WTC11 (cell line): ENCODE measurements at regions not wholly inside any gene's neighbourhood (a gene's known extent, or its start where the extent isn't known, plus 50 kb on each side); places are given as distances from the start of the nearest gene placed in this dataset.

Experiments used
- CBFB ChIP-seq: sonication (generic); formaldehyde crosslinking; IDR thresholded peaks from 2 replicates; pipeline ENCODE4 v1.8.1; 2022; ENCODE audit warnings: mild to moderate bottlenecking, low read depth, missing genetic modification reagents
- GTF2I ChIP-seq: fragments of 250-450 bp; sonication (Bioruptor Pico); conservative IDR thresholded peaks from 2 replicates; pipeline ENCODE4 v1.4.0; 2021; ENCODE audit warnings: mild to moderate bottlenecking
- TEAD4 ChIP-seq: sonication (generic); formaldehyde crosslinking; IDR thresholded peaks from 2 replicates; pipeline ENCODE4 v1.8.0; 2022; ENCODE audit warnings: mild to moderate bottlenecking, missing genetic modification reagents
- TF ChIP-seq, protein P1 (sequence below): sonication (generic); formaldehyde crosslinking; IDR thresholded peaks from 2 replicates; pipeline ENCODE4 v1.8.1; 2022; ENCODE audit warnings: low read depth, missing genetic modification reagents, borderline replicate concordance
- TF ChIP-seq, protein P2 (sequence below): sonication (generic); formaldehyde crosslinking; IDR thresholded peaks from 2 replicates; pipeline ENCODE4 v1.8.1; 2022; ENCODE audit warnings: low read depth, mild to moderate bottlenecking, moderate library complexity, missing genetic modification reagents, borderline replicate concordance
- TF ChIP-seq, protein P3 (sequence below): sonication (generic); formaldehyde crosslinking; IDR thresholded peaks from 2 replicates; pipeline ENCODE4 v1.8.0; 2022; ENCODE audit warnings: mild to moderate bottlenecking, missing genetic modification reagents
- TF ChIP-seq, protein P4 (sequence below): sonication (generic); formaldehyde crosslinking; IDR thresholded peaks from 2 replicates; pipeline ENCODE4 v1.8.0; 2022; ENCODE audit warnings: missing genetic modification reagents
- TF ChIP-seq, protein P5 (sequence below): fragments of 200-600 bp; IDR thresholded peaks from 2 replicates; pipeline ENCODE4 v1.8.0; 2022; ENCODE audit warnings: antibody characterized with exemption

DNA sequence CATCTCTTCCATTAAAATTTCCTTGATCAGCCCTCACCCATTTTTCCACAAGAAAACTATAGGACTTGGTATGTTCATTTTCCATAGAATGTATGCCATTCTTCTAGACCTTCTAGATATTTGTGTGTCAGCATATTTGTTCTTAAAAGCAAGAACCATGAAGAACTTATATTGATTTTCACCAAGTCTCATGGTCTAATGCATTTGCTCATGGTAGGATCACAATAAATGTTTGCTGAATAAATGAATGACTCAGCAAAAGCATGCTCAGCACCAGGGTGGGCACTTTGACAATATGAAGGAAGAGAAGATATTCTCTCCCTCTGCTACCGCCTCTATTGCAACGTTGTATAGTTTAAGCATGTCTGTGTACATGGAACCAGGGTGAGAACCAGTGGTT, 805.5 kb upstream of the SLC35B3 start:
- TF ChIP-seq TEAD4 (no peak), CBFB (no peak), GTF2I (no peak)
- TF ChIP-seq, protein P1, sequence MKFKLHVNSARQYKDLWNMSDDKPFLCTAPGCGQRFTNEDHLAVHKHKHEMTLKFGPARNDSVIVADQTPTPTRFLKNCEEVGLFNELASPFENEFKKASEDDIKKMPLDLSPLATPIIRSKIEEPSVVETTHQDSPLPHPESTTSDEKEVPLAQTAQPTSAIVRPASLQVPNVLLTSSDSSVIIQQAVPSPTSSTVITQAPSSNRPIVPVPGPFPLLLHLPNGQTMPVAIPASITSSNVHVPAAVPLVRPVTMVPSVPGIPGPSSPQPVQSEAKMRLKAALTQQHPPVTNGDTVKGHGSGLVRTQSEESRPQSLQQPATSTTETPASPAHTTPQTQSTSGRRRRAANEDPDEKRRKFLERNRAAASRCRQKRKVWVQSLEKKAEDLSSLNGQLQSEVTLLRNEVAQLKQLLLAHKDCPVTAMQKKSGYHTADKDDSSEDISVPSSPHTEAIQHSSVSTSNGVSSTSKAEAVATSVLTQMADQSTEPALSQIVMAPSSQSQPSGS (CRISPR knock-in tag), result no peak
- TF ChIP-seq, protein P2, sequence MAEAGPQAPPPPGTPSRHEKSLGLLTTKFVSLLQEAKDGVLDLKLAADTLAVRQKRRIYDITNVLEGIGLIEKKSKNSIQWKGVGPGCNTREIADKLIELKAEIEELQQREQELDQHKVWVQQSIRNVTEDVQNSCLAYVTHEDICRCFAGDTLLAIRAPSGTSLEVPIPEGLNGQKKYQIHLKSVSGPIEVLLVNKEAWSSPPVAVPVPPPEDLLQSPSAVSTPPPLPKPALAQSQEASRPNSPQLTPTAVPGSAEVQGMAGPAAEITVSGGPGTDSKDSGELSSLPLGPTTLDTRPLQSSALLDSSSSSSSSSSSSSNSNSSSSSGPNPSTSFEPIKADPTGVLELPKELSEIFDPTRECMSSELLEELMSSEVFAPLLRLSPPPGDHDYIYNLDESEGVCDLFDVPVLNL, result no peak
- TF ChIP-seq, protein P3, sequence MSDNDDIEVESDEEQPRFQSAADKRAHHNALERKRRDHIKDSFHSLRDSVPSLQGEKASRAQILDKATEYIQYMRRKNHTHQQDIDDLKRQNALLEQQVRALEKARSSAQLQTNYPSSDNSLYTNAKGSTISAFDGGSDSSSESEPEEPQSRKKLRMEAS (CRISPR knock-in tag), result no peak
- TF ChIP-seq, protein P4, sequence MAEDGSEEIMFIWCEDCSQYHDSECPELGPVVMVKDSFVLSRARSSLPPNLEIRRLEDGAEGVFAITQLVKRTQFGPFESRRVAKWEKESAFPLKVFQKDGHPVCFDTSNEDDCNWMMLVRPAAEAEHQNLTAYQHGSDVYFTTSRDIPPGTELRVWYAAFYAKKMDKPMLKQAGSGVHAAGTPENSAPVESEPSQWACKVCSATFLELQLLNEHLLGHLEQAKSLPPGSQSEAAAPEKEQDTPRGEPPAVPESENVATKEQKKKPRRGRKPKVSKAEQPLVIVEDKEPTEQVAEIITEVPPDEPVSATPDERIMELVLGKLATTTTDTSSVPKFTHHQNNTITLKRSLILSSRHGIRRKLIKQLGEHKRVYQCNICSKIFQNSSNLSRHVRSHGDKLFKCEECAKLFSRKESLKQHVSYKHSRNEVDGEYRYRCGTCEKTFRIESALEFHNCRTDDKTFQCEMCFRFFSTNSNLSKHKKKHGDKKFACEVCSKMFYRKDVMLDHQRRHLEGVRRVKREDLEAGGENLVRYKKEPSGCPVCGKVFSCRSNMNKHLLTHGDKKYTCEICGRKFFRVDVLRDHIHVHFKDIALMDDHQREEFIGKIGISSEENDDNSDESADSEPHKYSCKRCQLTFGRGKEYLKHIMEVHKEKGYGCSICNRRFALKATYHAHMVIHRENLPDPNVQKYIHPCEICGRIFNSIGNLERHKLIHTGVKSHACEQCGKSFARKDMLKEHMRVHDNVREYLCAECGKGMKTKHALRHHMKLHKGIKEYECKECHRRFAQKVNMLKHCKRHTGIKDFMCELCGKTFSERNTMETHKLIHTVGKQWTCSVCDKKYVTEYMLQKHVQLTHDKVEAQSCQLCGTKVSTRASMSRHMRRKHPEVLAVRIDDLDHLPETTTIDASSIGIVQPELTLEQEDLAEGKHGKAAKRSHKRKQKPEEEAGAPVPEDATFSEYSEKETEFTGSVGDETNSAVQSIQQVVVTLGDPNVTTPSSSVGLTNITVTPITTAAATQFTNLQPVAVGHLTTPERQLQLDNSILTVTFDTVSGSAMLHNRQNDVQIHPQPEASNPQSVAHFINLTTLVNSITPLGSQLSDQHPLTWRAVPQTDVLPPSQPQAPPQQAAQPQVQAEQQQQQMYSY (CRISPR knock-in tag), result no peak
- TF ChIP-seq, protein P5, sequence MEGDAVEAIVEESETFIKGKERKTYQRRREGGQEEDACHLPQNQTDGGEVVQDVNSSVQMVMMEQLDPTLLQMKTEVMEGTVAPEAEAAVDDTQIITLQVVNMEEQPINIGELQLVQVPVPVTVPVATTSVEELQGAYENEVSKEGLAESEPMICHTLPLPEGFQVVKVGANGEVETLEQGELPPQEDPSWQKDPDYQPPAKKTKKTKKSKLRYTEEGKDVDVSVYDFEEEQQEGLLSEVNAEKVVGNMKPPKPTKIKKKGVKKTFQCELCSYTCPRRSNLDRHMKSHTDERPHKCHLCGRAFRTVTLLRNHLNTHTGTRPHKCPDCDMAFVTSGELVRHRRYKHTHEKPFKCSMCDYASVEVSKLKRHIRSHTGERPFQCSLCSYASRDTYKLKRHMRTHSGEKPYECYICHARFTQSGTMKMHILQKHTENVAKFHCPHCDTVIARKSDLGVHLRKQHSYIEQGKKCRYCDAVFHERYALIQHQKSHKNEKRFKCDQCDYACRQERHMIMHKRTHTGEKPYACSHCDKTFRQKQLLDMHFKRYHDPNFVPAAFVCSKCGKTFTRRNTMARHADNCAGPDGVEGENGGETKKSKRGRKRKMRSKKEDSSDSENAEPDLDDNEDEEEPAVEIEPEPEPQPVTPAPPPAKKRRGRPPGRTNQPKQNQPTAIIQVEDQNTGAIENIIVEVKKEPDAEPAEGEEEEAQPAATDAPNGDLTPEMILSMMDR, result no peak
